C4-2B (cell line): ENCODE measurements at regions not wholly inside any gene's neighbourhood (a gene's known extent, or its start where the extent isn't known, plus 50 kb on each side); places are given as distances from the start of the nearest gene placed in this dataset.

Source experiments
- CTCF ChIP-seq: fragments of 450-650 bp; conservative IDR thresholded peaks from 2 replicates; pipeline ENCODE4 v1.5.1; 2017; ENCODE audit warnings: mild to moderate bottlenecking
- ZFX ChIP-seq: fragments of 450-650 bp; IDR thresholded peaks from 2 replicates; pipeline ENCODE4 v1.6.1; 2017

- no peak for TF ChIP-seq CTCF
- no peak for TF ChIP-seq ZFX
These were observed 228.0 kb downstream of the MID1IP1 start for GRCh38 chrX:39029221-39029620.
